NCI-H524 (cell line): ENCODE measurements at regions not wholly inside any gene's neighbourhood (a gene's known extent, or its start where the extent isn't known, plus 50 kb on each side); places are given as distances from the start of the nearest gene placed in this dataset.
"Not testable (repeated sequence)": the region's sequence is repeated elsewhere in the genome, so short reads cannot be mapped to it uniquely, and the experiment has no call there.

Source experiments
- DNase-seq, 2 experiments: peaks; one replicate each; lab custom pipeline; 2025; lab: John Stamatoyannopoulos, UW

DNA sequence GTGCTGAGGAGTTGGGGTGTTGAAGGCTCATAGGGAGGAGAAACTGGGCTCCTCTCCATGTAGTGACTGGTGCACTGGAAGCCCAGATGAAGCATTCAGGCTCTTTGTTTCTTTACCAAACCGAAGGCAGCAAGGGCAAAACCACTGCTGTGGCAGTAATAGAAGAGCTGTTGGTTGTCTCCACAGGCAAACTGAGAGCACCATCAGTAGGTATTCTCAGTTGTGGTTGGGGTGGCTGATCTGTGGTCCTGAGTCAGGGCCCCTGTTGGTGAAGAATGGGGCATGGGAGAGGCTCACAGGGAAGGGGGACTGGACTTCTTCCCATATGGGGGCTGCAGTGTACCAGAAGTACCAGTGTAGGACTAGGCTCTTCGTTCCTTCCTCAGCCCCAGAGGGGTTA, 460.2 kb upstream of the IMPG1 start:
- no peak for DNase-seq

- DNase-seq = no peak
Measured at GRCh38 chr6:76518443-76518842, 446.0 kb upstream of the IMPG1 start.

DNA sequence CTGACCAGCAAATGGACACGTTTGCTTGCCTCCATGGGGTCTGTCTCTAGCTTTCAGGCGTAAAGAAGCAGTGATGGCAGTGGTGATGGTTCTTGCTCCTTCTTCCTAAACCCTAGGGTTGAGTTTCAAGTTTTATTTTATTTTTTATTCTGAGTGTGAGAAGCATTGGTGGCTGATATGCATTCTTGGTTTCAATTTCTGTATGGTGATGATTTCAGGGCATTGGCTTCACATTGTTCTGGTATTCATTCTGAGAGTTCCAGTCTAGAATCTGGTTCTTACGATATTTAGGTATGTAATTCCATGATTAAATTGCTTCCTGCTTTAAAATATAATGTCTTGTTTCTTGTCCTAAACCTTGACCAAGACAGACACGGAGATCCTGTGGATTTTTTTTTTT, 444.5 kb upstream of the IMPG1 start:
- DNase-seq = no peak

GRCh38 chr6:76510489-76510888, 438.0 kb upstream of the IMPG1 start:
- DNase-seq = no peak

DNA sequence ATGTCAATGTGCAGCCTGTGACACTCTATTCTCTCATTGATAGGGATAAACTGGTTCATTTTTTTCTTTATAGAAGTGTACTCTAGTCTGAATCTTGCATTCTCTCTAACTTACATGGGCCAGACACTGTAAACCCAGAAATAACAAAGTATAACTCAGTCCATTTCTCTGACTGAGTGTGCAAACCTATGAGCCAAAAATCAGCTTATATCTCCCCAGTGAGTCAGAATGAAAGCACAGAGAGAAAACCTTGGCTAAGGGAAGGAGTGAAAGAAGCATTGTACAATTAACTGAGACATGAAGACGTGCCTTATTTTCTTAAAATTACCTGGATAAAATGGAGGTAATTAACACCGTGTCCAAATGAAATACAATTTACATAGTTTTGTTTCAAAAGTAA, 436.9 kb upstream of the IMPG1 start:
- DNase-seq = no peak

DNA sequence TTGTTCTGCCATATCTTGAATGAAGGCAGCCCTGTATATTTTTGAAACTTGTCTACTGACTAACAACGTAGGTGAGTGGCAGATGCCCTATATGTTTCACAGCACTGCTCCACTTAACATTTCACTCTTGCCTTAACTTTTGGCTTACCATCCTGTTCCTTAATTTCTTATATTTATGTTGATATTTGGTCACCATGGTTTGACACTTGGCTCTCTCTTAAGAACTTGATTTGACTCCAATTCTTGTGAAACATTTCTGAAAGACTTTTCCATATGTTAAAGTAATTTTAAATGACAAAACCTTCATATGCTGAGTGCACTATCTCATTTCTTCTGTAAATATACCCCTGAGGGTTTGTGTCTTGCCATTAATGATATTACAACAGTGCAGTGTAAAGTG, 434.3 kb upstream of the IMPG1 start:
- no peak for DNase-seq

- DNase-seq = no peak
Measured at GRCh38 chr6:76495909-76496308, 423.4 kb upstream of the IMPG1 start.

DNA sequence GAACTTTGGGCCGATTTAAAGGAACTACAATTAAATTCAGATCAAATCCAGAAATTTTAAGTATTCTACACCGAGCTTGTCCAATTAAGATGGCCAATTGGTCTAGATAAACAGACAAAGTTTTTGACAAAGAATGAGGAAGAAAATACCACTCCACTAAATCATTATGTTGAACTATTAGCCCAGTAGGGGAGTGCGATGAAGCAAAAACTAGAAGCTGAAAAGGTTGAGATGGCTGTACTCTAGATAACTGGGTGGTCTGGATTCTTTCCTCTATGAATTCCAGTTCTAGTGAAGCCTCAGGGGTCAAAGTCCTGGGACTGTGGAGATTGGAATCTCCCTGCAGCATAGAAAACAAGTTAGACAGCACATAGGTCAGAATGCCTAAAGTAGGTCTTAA, 418.9 kb upstream of the IMPG1 start:
- DNase-seq = not testable (repeated sequence)

DNA sequence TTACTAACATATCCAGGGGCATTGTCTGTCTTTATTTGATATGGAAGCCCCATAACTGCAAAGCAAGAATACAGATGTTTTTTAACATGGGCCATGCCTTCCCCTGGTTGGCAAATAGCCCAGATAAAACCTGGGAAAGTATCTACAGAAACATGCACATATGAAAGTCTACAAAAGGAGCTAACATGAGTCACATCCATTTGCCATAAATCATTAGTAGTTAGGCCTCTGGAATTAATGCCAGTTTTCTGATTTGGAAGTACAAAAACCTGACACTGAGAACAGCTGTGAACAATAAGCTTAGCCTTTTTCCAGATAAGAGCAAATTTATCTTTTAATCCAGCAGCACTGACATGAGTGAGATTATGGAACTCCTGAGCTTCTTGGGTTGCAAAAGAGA, 418.0 kb upstream of the IMPG1 start:
- DNase-seq = no peak

- DNase-seq = no peak
Measured at GRCh38 chr6:76481101-76481500, 408.6 kb upstream of the IMPG1 start.

DNA sequence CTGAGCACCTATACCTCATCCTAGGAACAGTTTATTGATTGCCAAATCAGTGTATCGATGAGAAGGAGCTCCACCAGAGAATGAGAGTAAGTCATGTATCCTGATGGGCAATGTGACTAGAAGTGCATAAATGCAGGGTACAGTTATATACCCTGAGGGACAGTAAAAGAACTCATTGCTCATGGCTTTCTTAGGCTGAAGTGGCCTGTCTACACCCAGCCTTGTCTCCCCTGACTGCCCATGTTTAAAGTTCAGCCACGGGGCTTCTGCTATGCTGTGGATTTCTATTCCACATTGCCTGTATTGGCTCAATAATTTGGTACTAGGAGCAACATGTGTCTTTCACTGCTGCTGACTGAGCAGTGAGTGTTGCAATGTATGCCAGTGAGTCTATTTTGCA, 400.4 kb upstream of the IMPG1 start:
- no peak for DNase-seq

GRCh38 chr6:76466286-76466685, 393.8 kb upstream of the IMPG1 start:
- no peak for DNase-seq

DNA sequence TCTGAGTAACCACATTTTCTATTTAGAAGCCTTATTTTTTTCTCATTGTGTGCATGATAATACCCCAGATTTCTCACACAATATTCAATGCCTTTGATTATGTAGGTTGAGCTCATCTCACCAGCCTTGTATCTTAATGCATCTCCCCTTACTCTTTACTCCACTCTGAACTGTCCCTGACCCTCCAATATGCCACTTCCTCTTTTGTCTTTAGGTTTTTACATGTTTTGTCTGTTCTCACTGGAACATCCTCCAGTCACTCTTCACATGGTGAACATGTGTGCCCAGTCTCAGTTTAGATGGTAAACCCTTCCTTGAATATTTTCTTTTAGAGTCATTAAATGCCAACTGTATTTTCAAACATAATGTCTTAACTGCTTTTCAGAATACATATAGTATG, 392.9 kb upstream of the IMPG1 start:
- DNase-seq = no peak

DNA sequence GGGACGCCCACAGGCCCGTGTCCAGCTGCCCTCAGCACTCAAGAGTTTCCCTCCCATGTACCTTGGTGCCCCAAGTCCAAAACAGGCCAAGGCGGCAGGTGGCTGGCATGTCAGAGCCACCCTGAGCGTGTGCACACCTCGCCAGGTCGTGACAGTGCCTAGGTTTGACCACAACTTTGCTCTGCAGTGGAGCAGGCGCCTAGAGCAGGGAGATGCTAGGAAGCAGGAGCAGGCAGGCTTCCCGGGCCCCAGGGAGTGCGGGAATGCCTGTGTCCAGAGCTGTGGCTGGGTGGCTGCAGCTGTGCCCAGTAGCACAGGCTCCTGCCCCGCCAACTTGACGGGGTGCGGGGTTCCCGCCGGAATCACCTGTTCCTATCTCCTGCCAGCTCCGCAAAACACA, 380.8 kb upstream of the IMPG1 start:
- DNase-seq = no peak

DNA sequence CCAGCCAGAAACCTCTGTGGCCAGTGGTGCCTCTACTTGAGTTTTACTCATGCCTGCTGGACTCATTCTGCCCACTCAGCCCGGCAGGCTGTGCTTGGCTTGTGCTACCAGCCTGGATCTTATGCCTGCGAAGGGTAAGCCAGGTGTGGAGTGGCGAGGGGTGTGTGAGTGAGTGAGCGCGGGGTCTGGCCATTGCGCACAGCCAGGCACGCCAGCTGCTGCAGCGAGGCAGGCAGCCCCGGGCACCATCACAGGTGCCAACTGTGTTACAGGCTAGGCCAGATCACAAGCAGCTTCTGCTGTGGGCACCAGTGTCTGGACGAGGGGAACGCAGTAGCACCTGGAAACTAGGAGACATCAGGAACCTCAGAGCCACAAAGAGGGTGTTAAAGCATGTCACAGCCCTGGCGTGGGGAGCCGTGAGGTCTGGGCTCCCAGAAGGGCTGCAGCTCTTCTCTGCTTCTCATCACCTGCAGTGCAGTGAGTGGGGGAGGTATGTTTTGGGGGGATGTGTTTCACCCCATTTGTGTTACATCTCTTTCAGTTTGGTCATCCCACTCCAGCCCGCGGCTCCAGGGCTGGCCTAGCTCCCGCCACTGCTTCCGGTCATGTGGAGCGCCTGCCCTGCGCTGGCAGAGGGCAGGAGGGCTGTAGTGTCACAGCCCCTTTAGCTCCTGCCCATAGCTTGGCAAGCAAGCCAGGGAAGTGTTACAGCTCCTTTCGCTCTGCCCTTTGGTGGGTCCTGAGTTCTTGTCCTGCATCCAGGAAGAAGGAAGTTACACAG, 379.7 kb upstream of the IMPG1 start:
- no peak for DNase-seq

- DNase-seq = no peak
Measured at GRCh38 chr6:76448109-76448508, 375.6 kb upstream of the IMPG1 start.

GRCh38 chr6:76441875-76442274, 369.4 kb upstream of the IMPG1 start:
- DNase-seq = peak in 1 of 2 experiments; percentile 2

- no peak for DNase-seq
Measured at GRCh38 chr6:76439811-76440210, 367.3 kb upstream of the IMPG1 start.

DNA sequence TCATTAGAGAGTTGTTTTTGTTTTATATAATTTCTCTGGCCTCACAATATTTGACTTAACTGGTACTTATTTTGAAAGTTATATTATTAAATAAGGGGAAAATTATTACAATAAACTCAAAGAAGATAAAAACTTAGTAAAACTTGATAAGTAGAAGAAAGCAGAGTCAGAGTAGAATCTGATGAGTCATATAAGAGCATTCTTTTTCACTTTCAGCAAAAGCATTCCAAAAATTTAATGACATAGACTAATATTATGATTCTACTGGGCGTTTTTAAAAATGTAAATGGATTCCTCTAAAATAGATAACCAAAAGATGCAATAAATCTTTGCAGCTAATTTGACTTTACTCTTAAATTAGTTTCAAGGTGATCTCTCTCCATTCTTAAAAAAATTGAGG, 366.3 kb upstream of the IMPG1 start:
- no peak for DNase-seq

- DNase-seq = no peak
Measured at GRCh38 chr6:76435174-76435573, 362.7 kb upstream of the IMPG1 start.

DNA sequence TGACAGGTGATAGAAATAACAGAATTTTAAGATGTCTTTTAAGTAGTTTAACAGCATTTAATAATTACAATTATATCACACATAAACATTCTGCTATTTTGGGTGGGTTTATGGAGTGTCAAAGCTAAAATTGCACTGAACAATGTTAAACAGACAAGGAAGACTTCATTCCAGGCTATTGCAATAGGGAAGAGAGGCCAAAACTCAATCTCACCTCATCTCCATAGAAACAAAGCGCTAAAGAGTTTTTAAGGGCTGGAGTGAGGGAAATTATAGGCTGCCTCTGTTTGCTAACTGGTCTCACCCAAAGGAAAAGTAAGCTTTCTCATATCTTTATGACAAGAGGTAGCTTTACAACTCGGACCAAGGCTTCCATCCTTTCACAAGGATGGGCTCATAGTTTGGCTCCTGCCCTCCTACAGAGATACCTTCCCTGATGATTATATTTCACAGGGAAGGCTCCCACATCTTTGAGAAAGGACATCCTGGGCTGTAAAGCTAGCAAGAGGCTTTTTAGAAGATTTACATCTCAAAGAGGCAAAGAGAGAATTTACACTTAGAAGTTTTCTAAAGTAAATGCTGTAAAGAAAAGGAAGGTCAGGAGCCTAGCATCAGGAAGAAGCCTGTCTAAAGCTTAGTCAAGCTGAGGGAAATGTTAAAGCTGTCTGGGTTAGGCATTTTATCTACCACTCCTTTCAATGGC, 350.2 kb upstream of the IMPG1 start:
- no peak for DNase-seq

GRCh38 chr6:76420094-76420493, 347.6 kb upstream of the IMPG1 start:
- no peak for DNase-seq

DNA sequence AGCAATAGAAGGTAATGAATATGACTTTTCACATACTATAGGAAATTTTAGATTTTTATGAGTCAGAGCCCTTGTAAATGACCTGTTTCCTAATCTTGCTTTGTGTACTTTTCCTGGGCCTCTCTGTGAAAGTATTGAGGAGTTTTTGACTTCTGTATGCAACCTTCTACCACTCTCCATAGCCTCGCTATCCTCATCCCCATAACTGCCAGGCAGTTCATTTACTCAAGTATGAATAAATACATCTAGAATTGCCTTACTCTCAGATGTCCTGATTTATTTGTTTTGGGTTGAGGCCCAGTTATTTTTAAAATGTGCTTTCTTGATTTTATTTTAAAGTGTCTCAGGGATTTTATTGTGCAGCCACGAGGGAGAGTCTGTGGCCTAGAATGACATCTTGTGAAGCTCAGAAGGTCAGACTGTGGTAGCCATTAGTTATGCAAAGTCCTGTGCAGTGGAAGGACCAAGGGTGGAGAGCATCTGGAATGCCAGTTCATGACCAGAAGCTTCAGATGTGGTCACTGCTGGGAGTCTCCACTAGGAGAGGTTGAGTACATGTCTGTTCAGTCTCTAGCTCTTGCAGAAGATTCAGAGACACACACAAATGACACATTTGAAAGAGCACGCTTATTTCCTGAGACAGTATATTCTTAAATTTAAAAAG, 346.2 kb upstream of the IMPG1 start:
- DNase-seq = no peak
